ENCODE measurements at regions not wholly inside any gene's neighbourhood (a gene's known extent, or its start where the extent isn't known, plus 50 kb on each side); places are given as distances from the start of the nearest gene placed in this dataset.
A peak's percentile ranks its signal among the peaks of the same experiment; 100 is the strongest.
"Not testable (repeated sequence)": the region's sequence is repeated elsewhere in the genome, so short reads cannot be mapped to it uniquely, and the experiment has no call there.

DNA sequence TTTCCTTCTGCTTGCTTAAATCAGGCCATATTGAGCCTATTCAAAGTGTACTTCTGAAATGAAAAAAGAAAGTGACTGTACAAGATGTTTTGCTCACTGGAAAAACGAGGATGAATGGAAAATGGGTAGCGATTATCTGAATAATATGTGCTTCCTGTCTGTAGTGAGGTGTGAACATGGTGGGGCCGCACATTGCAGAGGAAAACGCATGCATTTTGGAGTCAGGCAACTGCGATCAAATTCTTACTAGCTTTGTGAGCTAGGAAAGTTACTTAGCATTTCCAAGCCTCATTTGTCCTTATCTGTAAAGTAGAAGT lies 73.0 kb upstream of the PRSS3 start:
- no peak for FAIRE-seq

DNA sequence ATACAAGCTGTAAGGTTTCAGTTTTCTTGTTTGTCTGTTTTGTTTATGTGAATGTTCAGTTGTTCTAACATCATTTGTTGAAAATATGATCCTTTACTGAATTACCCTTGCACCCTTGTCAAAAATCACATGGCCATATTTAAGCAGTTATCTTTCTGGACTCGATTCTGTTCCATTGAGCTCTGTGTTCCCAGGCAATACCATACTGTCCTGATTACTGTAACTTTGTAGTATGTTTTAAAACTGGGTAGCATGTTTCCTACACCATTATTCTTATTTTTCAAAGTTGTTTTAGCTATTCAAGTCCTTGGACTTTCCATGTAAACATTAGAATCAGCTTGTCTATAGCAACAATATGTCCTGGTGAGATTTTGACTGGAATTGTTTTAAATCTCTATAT lies 66.7 kb upstream of the PRSS3 start:
- TF ChIP-seq, protein P1, sequence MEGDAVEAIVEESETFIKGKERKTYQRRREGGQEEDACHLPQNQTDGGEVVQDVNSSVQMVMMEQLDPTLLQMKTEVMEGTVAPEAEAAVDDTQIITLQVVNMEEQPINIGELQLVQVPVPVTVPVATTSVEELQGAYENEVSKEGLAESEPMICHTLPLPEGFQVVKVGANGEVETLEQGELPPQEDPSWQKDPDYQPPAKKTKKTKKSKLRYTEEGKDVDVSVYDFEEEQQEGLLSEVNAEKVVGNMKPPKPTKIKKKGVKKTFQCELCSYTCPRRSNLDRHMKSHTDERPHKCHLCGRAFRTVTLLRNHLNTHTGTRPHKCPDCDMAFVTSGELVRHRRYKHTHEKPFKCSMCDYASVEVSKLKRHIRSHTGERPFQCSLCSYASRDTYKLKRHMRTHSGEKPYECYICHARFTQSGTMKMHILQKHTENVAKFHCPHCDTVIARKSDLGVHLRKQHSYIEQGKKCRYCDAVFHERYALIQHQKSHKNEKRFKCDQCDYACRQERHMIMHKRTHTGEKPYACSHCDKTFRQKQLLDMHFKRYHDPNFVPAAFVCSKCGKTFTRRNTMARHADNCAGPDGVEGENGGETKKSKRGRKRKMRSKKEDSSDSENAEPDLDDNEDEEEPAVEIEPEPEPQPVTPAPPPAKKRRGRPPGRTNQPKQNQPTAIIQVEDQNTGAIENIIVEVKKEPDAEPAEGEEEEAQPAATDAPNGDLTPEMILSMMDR (IDR thresholded peaks at IDR 0.05; ENCODE audit: insufficient read depth, missing control alignments) = no peak
- FAIRE-seq = no peak
- no peak for DNase-seq (ENCODE audit: insufficient read length, low spot score)

More for the DNA sequence above, 73.0 kb upstream of the PRSS3 start:
- TF ChIP-seq, protein P1 (IDR thresholded peaks at IDR 0.05; ENCODE audit: insufficient read depth, missing control alignments) = no peak
- DNase-seq (ENCODE audit: insufficient read length, low spot score) = no peak

GRCh38 chr9:33731142-33731541 lies 64.2 kb upstream of the PRSS3 start:
- FAIRE-seq (no peak), DNase-seq (ENCODE audit: insufficient read length, low spot score) (no peak)
- TF ChIP-seq, protein P1 (IDR thresholded peaks at IDR 0.05; ENCODE audit: insufficient read depth, missing control alignments) = no peak

GRCh38 chr9:33731625-33732024 lies 63.7 kb upstream of the PRSS3 start:
- TF ChIP-seq, protein P1 (IDR thresholded peaks at IDR 0.05; ENCODE audit: insufficient read depth, missing control alignments) = no peak
- FAIRE-seq (no peak), DNase-seq (ENCODE audit: insufficient read length, low spot score) (no peak)

DNA sequence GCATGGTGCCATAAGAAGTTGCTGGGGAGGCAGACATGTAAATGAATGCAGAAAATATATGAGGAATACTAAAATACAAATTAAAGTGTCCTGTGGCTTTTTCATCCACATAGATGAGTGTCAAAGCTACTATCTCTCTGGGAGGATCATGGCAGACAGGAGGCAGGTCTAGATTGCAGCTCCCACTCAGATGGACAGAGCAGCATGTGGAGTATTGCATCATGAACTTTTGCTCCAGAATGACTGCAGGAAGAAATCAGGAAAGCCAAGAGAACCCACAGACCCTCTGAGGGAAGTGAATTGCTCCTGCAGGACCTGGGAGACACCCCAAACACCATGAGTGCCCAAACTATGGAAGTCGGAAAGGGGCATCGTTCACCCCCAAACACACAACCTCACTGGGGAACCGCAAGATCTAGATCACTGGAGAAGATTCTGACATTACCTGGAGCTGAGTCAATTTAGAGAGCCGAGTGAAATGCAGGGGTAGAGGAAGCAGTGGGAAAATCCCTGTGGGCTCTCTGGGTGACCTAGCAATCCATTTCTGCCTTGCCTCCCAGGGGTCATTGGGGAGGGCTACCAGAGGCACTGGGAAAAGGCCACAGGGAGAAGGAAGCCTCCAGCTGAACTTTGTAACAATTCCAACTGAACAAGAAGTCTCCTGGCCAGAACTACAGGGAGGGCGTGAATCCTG lies 61.0 kb upstream of the PRSS3 start:
- DNase-seq (ENCODE audit: insufficient read length, low spot score); FAIRE-seq: not testable (repeated sequence)

DNA sequence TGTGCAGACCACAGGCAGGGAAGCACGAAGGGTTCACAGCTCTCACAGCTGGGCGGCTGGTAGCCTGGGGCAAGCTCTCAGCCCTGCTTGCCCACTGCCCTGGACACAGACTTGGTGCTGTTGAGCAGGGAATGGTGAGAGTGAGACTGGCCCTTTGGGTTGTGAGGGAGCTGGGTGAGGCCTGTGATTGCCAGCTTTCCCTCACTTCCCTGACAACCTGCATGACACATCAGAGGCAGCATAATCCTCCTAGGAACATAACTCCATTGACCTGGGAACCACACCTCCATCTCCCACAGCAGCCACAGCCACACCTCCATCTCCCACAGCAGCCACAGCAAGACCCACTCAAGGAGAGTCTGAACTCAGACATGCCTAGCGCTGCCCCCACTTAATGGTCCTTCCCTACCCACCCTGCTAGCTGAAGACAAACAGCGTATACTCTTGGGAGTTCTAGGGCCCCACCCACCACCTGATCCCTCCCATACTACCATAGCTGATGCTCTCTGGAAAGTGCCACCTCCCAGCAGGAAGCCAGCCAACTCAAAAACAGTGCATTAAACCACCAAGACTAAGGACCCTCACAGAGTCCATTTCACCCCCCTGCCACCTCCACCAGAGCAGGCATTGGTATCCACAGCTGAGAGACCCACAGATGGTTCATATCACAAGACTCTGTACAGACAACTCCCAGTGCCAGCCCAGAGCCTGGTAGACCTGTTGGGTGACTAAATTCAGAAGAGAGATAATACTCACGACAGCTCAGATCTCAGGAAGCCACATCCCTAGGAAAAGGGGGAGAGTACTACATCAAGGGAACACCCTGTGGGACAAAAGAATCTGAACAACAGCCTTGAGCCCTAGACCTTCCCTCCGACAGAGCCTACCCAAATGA lies 60.2 kb upstream of the PRSS3 start:
- FAIRE-seq; DNase-seq (ENCODE audit: insufficient read length, low spot score): not testable (repeated sequence)

DNA sequence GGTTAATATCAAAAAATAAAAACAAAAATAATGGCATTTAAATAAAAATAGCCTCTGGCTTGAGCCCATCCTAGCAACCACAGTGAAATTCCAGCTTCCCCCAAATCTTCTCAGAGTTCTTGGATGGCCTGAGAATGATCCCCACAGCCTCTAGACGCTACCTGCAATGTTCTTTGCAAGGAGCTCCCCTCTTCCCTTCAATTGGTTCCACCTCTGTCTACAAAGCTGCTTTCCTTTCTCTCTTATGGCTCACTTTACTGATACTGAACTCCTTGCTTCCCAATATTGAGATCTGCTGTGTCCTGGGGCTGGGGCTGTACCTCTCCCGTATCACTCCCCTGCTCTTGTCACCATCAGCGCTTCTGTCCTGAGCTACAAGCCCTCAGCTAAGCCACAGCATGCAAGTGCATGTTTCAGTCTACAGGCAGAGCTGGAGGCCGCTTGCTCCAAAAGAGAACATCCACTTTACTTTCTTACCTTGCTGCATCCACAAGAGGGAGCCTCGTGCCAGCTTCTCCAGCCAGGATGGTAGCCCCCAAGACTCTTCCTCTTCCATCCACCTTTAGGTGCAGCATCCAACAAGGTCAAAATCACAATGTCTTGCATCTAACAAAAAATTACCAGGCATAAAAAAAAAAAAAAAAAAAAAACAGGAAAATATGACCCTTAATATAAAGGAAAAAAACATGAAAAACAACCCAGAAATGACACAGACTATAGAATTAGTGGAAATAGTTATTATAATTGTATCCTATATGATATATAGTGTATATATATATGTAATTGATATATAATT lies 57.4 kb upstream of the PRSS3 start:
- TF ChIP-seq, protein P1 (IDR thresholded peaks at IDR 0.05; ENCODE audit: insufficient read depth, missing control alignments) = peak; percentile 58
- DNase-seq (ENCODE audit: insufficient read length, low spot score) (no peak), FAIRE-seq (no peak)

Measured in D721Med (cell line).